Stimulated activated memory B cell treated with anti-CD40 and anti-IgM and Interleukin-4, amounts not matched to agents 10 μg/mL and 1 μg/mL and 100 μg/mL, for 72 hours (primary cell): ENCODE measurements at regions not wholly inside any gene's neighbourhood (a gene's known extent, or its start where the extent isn't known, plus 50 kb on each side); places are given as distances from the start of the nearest gene placed in this dataset.
"Not testable (repeated sequence)": the region's sequence is repeated elsewhere in the genome, so short reads cannot be mapped to it uniquely, and the experiment has no call there.

ENCODE experiments used
- ATAC-seq: fragments of 150-1000 bp; cut with Tn5 transposase; 2 replicates; pipeline ENCODE4 v1.10.0; 2021
- H3K27ac Mint-ChIP-seq: one replicate; pipeline ENCODE4 v1.8.0; 2022; ENCODE audit warnings: mild to moderate bottlenecking, mixed read lengths
- H3K27me3 Mint-ChIP-seq: one replicate; pipeline ENCODE4 v1.8.0; 2022; ENCODE audit warnings: mixed read lengths
- H3K36me3 Mint-ChIP-seq: one replicate; pipeline ENCODE4 v1.8.0; 2022; ENCODE audit warnings: mixed read lengths
- H3K4me1 Mint-ChIP-seq: one replicate; pipeline ENCODE4 v1.8.0; 2022; ENCODE audit warnings: mixed read lengths
- H3K4me3 Mint-ChIP-seq: one replicate; pipeline ENCODE4 v1.8.0; 2022; ENCODE audit warnings: mild to moderate bottlenecking, moderate library complexity, mixed read lengths
- H3K9me3 Mint-ChIP-seq: one replicate; pipeline ENCODE4 v1.8.0; 2022; ENCODE audit warnings: mixed read lengths

- Mint-ChIP-seq H3K36me3 (no peaks in the 10 kb centered on the region), H3K4me1 (no peaks in the 10 kb centered on the region), H3K27me3 (peaks cover 17% of the 10 kb centered on the region), H3K27ac (no peak overlapping the region), H3K4me3 (no peak overlapping the region), H3K9me3 (no peaks in the 10 kb centered on the region)
- ATAC-seq, result no peak
Measured at GRCh38 chr2:56047136-56047535, 123.6 kb upstream of the EFEMP1 start.

GRCh38 chr2:56049233-56049845 lies 125.8 kb upstream of the EFEMP1 start:
- Mint-ChIP-seq H3K36me3 (no peaks in the 10 kb centered on the region), H3K27ac (no peak overlapping the region), H3K9me3 (no peaks in the 10 kb centered on the region), H3K4me3 (no peak overlapping the region), H3K4me1 (no peaks in the 10 kb centered on the region), H3K27me3 (peaks cover 9% of the 10 kb centered on the region)
- no peak for ATAC-seq

GRCh38 chr2:56053679-56054078 lies 130.1 kb upstream of the EFEMP1 start:
- Mint-ChIP-seq H3K27ac (no peak overlapping the region), H3K4me3 (no peak overlapping the region), H3K27me3 (peaks cover 8% of the 10 kb centered on the region), H3K9me3 (peaks cover 11% of the 10 kb centered on the region), H3K4me1 (no peaks in the 10 kb centered on the region), H3K36me3 (no peaks in the 10 kb centered on the region)
- ATAC-seq, result no peak

- Mint-ChIP-seq H3K4me3 (no peak overlapping the region), H3K4me1 (no peaks in the 10 kb centered on the region), H3K36me3 (no peaks in the 10 kb centered on the region), H3K27me3 (no peaks in the 10 kb centered on the region), H3K27ac (no peak overlapping the region), H3K9me3 (peaks cover 15% of the 10 kb centered on the region)
- no peak for ATAC-seq
Measured at GRCh38 chr2:56055405-56055804, 128.4 kb upstream of the CCDC85A start.

GRCh38 chr2:56061327-56061726 lies 122.5 kb upstream of the CCDC85A start:
- H3K36me3 Mint-ChIP-seq, ATAC-seq, H3K4me3 Mint-ChIP-seq, H3K4me1 Mint-ChIP-seq, H3K27ac Mint-ChIP-seq, H3K27me3 Mint-ChIP-seq: not testable (repeated sequence)
- H3K9me3 Mint-ChIP-seq, result peaks cover 26% of the 10 kb centered on the region

GRCh38 chr2:56068746-56069145 lies 115.0 kb upstream of the CCDC85A start:
- peaks cover 11% of the 10 kb centered on the region for H3K27me3 Mint-ChIP-seq
- peaks cover 14% of the 10 kb centered on the region for H3K9me3 Mint-ChIP-seq
- no peak overlapping the region for H3K4me3 Mint-ChIP-seq
- no peaks in the 10 kb centered on the region for H3K4me1 Mint-ChIP-seq
- no peaks in the 10 kb centered on the region for H3K36me3 Mint-ChIP-seq
- no peak for ATAC-seq
- no peak overlapping the region for H3K27ac Mint-ChIP-seq

- H3K9me3 Mint-ChIP-seq, result peaks cover 5% of the 10 kb centered on the region
- H3K36me3 Mint-ChIP-seq, result no peaks in the 10 kb centered on the region
- H3K27ac Mint-ChIP-seq, result no peak overlapping the region
- no peak overlapping the region for H3K4me3 Mint-ChIP-seq
- no peaks in the 10 kb centered on the region for H3K4me1 Mint-ChIP-seq
- ATAC-seq, result no peak
- H3K27me3 Mint-ChIP-seq, result no peaks in the 10 kb centered on the region
Measured at GRCh38 chr2:56077359-56077915, 106.4 kb upstream of the CCDC85A start.

- Mint-ChIP-seq H3K36me3 (no peaks in the 10 kb centered on the region), H3K27ac (no peak overlapping the region), H3K27me3 (no peaks in the 10 kb centered on the region), H3K4me1 (no peaks in the 10 kb centered on the region), H3K4me3 (no peak overlapping the region), H3K9me3 (peaks cover 5% of the 10 kb centered on the region)
- no peak for ATAC-seq
Measured at GRCh38 chr2:56082665-56083064, 101.1 kb upstream of the CCDC85A start.

- Mint-ChIP-seq H3K4me3 (no peak overlapping the region), H3K4me1 (no peaks in the 10 kb centered on the region), H3K27me3 (no peaks in the 10 kb centered on the region), H3K27ac (no peak overlapping the region), H3K36me3 (no peaks in the 10 kb centered on the region), H3K9me3 (peaks cover 5% of the 10 kb centered on the region)
- ATAC-seq, result no peak
Measured at GRCh38 chr2:56084111-56084901, 99.5 kb upstream of the CCDC85A start.

- H3K4me1 Mint-ChIP-seq, result no peaks in the 10 kb centered on the region
- H3K27me3 Mint-ChIP-seq, result peaks cover 10% of the 10 kb centered on the region
- no peak for ATAC-seq
- H3K9me3 Mint-ChIP-seq, result no peaks in the 10 kb centered on the region
- no peaks in the 10 kb centered on the region for H3K36me3 Mint-ChIP-seq
- H3K27ac Mint-ChIP-seq, result no peak overlapping the region
- no peak overlapping the region for H3K4me3 Mint-ChIP-seq
Measured at GRCh38 chr2:56086336-56086735, 97.5 kb upstream of the CCDC85A start.

- Mint-ChIP-seq H3K27ac (no peak overlapping the region), H3K4me1 (no peaks in the 10 kb centered on the region), H3K36me3 (no peaks in the 10 kb centered on the region), H3K27me3 (peaks cover 10% of the 10 kb centered on the region), H3K9me3 (no peaks in the 10 kb centered on the region), H3K4me3 (no peak overlapping the region)
- no peak for ATAC-seq
Measured at GRCh38 chr2:56088411-56088810, 95.4 kb upstream of the CCDC85A start.

- H3K9me3 Mint-ChIP-seq, result no peaks in the 10 kb centered on the region
- no peaks in the 10 kb centered on the region for H3K4me1 Mint-ChIP-seq
- ATAC-seq, result no peak
- no peak overlapping the region for H3K27ac Mint-ChIP-seq
- no peaks in the 10 kb centered on the region for H3K36me3 Mint-ChIP-seq
- no peak overlapping the region for H3K4me3 Mint-ChIP-seq
- H3K27me3 Mint-ChIP-seq, result peaks cover 10% of the 10 kb centered on the region
Measured at GRCh38 chr2:56089931-56090330, 93.9 kb upstream of the CCDC85A start.

GRCh38 chr2:56099963-56100362 lies 83.8 kb upstream of the CCDC85A start:
- Mint-ChIP-seq H3K27me3 (no peaks in the 10 kb centered on the region), H3K4me1 (no peaks in the 10 kb centered on the region), H3K4me3 (no peak overlapping the region), H3K27ac (no peak overlapping the region), H3K36me3 (no peaks in the 10 kb centered on the region), H3K9me3 (no peaks in the 10 kb centered on the region)
- ATAC-seq, result no peak

GRCh38 chr2:56100791-56101312 lies 82.9 kb upstream of the CCDC85A start:
- no peaks in the 10 kb centered on the region for H3K9me3 Mint-ChIP-seq
- no peak overlapping the region for H3K27ac Mint-ChIP-seq
- ATAC-seq, result no peak
- no peaks in the 10 kb centered on the region for H3K36me3 Mint-ChIP-seq
- H3K4me1 Mint-ChIP-seq, result no peaks in the 10 kb centered on the region
- H3K4me3 Mint-ChIP-seq, result no peak overlapping the region
- H3K27me3 Mint-ChIP-seq, result no peaks in the 10 kb centered on the region

GRCh38 chr2:56102098-56102497 lies 81.7 kb upstream of the CCDC85A start:
- no peak overlapping the region for H3K27ac Mint-ChIP-seq
- H3K36me3 Mint-ChIP-seq, result no peaks in the 10 kb centered on the region
- H3K9me3 Mint-ChIP-seq, result no peaks in the 10 kb centered on the region
- H3K4me1 Mint-ChIP-seq, result no peaks in the 10 kb centered on the region
- ATAC-seq, result no peak
- H3K4me3 Mint-ChIP-seq, result no peak overlapping the region
- no peaks in the 10 kb centered on the region for H3K27me3 Mint-ChIP-seq

- H3K27ac Mint-ChIP-seq, result no peak overlapping the region
- no peaks in the 10 kb centered on the region for H3K4me1 Mint-ChIP-seq
- no peaks in the 10 kb centered on the region for H3K27me3 Mint-ChIP-seq
- H3K9me3 Mint-ChIP-seq, result no peaks in the 10 kb centered on the region
- ATAC-seq, result no peak
- H3K36me3 Mint-ChIP-seq, result no peaks in the 10 kb centered on the region
- no peak overlapping the region for H3K4me3 Mint-ChIP-seq
Measured at GRCh38 chr2:56102866-56103265, 80.9 kb upstream of the CCDC85A start.
